NB4 (cell line): ENCODE measurements at regions not wholly inside any gene's neighbourhood (a gene's known extent, or its start where the extent isn't known, plus 50 kb on each side); places are given as distances from the start of the nearest gene placed in this dataset.

Experiments
- DNase-seq: peaks from one replicate; pipeline ENCODE4 v3.0.0; 2010; ENCODE audit warnings: low read depth
- H3K4me3 ChIP-seq: one replicate; pipeline ENCODE4 v1.5.1; 2011; ENCODE audit warnings: mild to moderate bottlenecking, low read depth, low read length, moderate library complexity
- MYC ChIP-seq: IDR thresholded peaks from 2 replicates; pipeline ENCODE4 v1.6.1; 2011; ENCODE audit warnings: low read depth, low read length
- POLR2A ChIP-seq: IDR thresholded peaks from 2 replicates; pipeline ENCODE4 v1.6.1; 2011; ENCODE audit warnings: mild to moderate bottlenecking; ENCODE audit not compliant: insufficient read length; ENCODE audit errors: extremely low read depth
- TF ChIP-seq, protein P1 (sequence below): IDR thresholded peaks from 2 replicates; pipeline ENCODE4 v1.6.1; 2011; ENCODE audit warnings: low read depth, low read length
- TF ChIP-seq, protein P2 (sequence below): IDR thresholded peaks from one replicate; pipeline ENCODE4 v1.5.1; 2012; ENCODE audit warnings: low read depth, low read length

DNA sequence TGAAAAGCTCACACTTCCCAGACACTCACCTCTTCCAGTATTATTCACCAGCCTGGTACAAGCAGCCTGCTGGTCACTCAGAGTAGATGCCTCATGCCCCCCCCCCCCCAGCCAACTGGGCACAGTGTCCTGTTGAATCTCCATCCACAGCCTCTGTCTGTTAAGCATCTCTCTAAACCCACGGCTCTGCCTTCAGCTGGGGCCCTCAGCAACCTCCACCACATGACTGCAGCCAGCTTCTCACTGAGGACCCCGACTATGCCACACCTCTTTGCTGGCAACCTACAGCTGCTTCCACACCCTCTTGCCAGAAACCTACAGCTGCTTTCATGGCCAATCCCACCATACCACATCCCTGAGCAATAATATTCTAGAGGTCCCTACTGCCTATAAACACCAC, 113.1 kb downstream of the RHOU start:
- no peak for DNase-seq
- no peak for TF ChIP-seq MYC
- TF ChIP-seq, protein P1, sequence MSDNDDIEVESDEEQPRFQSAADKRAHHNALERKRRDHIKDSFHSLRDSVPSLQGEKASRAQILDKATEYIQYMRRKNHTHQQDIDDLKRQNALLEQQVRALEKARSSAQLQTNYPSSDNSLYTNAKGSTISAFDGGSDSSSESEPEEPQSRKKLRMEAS = no peak
- no peak for TF ChIP-seq POLR2A
- TF ChIP-seq, protein P2, sequence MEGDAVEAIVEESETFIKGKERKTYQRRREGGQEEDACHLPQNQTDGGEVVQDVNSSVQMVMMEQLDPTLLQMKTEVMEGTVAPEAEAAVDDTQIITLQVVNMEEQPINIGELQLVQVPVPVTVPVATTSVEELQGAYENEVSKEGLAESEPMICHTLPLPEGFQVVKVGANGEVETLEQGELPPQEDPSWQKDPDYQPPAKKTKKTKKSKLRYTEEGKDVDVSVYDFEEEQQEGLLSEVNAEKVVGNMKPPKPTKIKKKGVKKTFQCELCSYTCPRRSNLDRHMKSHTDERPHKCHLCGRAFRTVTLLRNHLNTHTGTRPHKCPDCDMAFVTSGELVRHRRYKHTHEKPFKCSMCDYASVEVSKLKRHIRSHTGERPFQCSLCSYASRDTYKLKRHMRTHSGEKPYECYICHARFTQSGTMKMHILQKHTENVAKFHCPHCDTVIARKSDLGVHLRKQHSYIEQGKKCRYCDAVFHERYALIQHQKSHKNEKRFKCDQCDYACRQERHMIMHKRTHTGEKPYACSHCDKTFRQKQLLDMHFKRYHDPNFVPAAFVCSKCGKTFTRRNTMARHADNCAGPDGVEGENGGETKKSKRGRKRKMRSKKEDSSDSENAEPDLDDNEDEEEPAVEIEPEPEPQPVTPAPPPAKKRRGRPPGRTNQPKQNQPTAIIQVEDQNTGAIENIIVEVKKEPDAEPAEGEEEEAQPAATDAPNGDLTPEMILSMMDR = no peak
- no peak overlapping the region for H3K4me3 ChIP-seq

DNA sequence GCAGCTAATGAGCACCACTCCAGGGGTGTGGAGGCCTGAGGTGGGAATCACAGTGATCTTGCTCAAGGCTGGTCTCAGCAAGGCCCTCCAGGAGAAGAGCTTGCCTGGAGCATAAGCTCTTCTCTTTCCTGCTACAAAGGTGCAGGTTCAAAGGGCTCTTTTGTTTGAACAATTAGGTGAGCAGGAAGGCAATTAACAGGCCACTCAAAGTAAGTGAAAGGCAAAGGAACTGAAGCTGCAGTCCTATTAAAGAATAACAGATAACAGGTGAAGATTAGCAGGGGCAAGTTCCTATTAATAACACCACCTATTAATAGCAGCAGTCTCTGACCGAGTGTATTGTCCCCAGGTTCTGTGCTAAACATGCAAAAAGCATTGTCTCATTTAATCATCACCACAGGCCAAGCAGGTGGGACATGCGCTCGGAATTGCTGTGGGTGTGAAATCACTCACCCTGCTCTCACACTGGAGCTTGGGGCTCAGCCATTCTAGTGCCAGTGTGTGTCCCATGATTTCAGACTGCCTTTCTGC, 113.8 kb downstream of the RHOU start:
- no peak overlapping the region for H3K4me3 ChIP-seq
- DNase-seq = no peak
- TF ChIP-seq, protein P1 = no peak
- TF ChIP-seq, protein P2 = no peak
- TF ChIP-seq MYC (no peak), POLR2A (no peak)

DNA sequence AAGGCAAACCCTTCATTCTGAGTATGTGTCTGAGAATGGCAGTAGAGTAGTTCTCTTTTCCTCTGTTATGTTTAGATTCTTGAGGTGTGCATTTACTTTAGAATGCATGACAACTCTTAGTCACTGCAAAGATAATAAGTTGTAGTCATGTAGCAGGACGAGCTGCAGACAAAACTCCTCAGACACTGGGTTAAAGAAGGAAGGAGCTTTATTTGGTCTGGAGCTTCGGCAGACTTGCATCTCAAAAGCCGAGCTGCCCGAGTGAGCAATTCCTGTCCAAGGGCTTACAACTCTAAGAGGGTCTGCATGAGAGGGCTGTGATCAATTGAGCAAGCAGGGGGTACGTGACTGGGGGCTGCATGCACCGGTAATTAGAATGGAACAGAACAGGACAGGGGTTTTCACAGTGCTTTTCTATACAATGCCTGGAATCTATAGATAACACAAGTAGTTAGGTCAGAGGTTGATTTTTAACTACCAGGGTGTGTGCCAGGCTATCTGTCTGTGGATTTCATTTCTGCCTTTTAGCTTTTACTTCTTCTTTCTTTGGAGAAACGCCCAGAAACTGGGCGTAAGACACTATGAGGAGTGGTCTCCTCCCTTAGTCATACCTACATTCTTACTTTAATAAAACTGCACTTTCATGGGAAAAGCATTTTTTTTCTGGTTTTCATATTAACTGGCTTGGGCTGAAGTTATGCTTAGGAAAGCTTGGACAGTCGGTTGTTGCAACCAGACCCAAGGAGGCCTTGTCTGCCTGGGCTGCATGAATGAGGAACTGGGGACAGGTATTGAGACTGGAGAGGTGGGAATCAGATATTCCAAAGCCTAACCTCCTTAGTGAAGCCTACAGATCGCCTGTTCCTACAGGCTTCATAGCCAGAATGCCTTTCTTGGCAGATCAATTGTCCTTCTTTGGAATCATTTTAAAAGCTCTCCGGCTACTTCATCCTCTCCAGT, 115.1 kb downstream of the RHOU start:
- TF ChIP-seq POLR2A = no peak
- TF ChIP-seq MYC = no peak
- TF ChIP-seq, protein P1 = no peak
- TF ChIP-seq, protein P2 = no peak
- DNase-seq = no peak
- no peak overlapping the region for H3K4me3 ChIP-seq

DNA sequence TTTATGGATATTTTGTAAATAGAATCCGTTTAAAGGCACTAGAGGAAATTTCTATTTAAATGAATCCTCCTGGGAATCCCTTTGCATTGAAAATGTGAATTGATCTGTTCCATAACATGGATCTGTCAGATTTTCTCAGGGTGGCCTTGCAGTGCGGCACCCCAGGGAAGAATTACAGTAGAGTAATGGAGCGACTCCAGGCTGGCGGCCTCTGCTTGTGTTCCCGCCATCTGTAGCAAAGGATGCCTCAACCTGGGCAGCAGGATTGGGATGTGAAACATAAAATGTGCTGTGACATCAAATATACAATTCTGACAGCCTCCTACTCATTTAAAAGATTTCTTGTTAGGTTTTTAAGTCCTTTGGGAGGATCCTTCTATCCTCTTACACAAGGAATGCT, 115.9 kb downstream of the RHOU start:
- no peak overlapping the region for H3K4me3 ChIP-seq
- no peak for DNase-seq
- TF ChIP-seq, protein P1 = no peak
- TF ChIP-seq MYC = no peak
- TF ChIP-seq, protein P2 = no peak
- TF ChIP-seq POLR2A = no peak

DNA sequence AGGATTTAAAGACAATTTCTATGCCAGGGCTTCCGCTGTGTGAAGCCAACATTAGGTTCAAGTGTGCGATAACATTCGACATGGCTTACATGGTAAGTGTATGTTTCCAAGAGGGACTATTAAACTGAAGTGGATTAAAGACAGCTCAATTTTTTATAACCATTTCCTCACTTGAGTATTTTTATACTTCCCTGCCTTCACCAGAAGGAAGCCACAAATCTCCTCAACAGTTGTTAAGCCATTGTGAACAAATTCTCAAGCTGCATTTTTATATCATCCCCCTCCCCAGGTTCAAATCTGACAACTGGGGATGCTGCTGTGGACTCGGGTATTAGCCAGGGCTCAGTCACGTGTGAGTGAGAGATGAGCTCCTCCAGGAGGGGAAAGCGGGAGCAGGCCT, 116.3 kb downstream of the RHOU start:
- H3K4me3 ChIP-seq = no peak overlapping the region
- DNase-seq = no peak
- TF ChIP-seq POLR2A = no peak
- TF ChIP-seq, protein P2 = no peak
- TF ChIP-seq MYC = no peak
- TF ChIP-seq, protein P1 = no peak
